ENCODE measurements at regions not wholly inside any gene's neighbourhood (a gene's known extent, or its start where the extent isn't known, plus 50 kb on each side); places are given as distances from the start of the nearest gene placed in this dataset.
A peak's percentile ranks its signal among the peaks of the same experiment; 100 is the strongest.

- DNase-seq = no peak
These were observed 87.9 kb upstream of the CSF3R start for GRCh38 chr1:36570478-36571060.

- no peak for DNase-seq
These were observed 87.3 kb upstream of the CSF3R start for GRCh38 chr1:36570006-36570405.

GRCh38 chr1:36567601-36568341, 85.1 kb upstream of the CSF3R start:
- DNase-seq = no peak

- no peak for DNase-seq
These were observed 83.1 kb upstream of the CSF3R start for GRCh38 chr1:36565576-36566501.

GRCh38 chr1:36562181-36562685, 79.5 kb upstream of the CSF3R start:
- no peak for DNase-seq

GRCh38 chr1:36561361-36561724, 78.6 kb upstream of the CSF3R start:
- no peak for DNase-seq

- DNase-seq = no peak
These were observed 78.1 kb upstream of the CSF3R start for GRCh38 chr1:36560621-36561360.

- DNase-seq = no peak
These were observed 77.5 kb upstream of the CSF3R start for GRCh38 chr1:36560177-36560576.

GRCh38 chr1:36559061-36559460, 76.3 kb upstream of the CSF3R start:
- no peak for DNase-seq

GRCh38 chr1:36557041-36558000, 74.6 kb upstream of the CSF3R start:
- DNase-seq = no peak

- no peak for DNase-seq
These were observed 72.3 kb upstream of the CSF3R start for GRCh38 chr1:36555041-36555440.

GRCh38 chr1:36554323-36554628, 71.6 kb upstream of the CSF3R start:
- DNase-seq = no peak

GRCh38 chr1:36553591-36554322, 71.0 kb upstream of the CSF3R start:
- DNase-seq = peak; percentile 76 to 82

- DNase-seq = no peak
These were observed 60.3 kb upstream of the CSF3R start for GRCh38 chr1:36542962-36543515.

- DNase-seq = no peak
These were observed 59.6 kb upstream of the CSF3R start for GRCh38 chr1:36542024-36542961.

- no peak for DNase-seq
These were observed 57.3 kb upstream of the CSF3R start for GRCh38 chr1:36540056-36540455.

GRCh38 chr1:36539526-36539925, 56.8 kb upstream of the CSF3R start:
- DNase-seq = no peak

- no peak for DNase-seq
These were observed 55.3 kb upstream of the CSF3R start for GRCh38 chr1:36537991-36538390.

GRCh38 chr1:36537190-36537768, 54.6 kb upstream of the CSF3R start:
- DNase-seq = no peak

Measured in activated CD4-positive, alpha-beta T cell treated with anti-CD3 and anti-CD28 coated beads, Interleukin-2, amount 50 U/mL, for 48 hours (primary cell).